LNCaP clone FGC (cell line): ENCODE measurements at regions not wholly inside any gene's neighbourhood (a gene's known extent, or its start where the extent isn't known, plus 50 kb on each side); places are given as distances from the start of the nearest gene placed in this dataset.

Experiments
- DNase-seq: peaks from one replicate; pipeline ENCODE4 v3.0.0-alpha.2; 2011; ENCODE audit warnings: low read depth
- H3K4me3 ChIP-seq: 2 replicates; pipeline ENCODE4 v1.5.1; 2011; ENCODE audit warnings: mild to moderate bottlenecking, low read depth, low read length, control low read depth
- TF ChIP-seq, protein P1 (sequence below): IDR thresholded peaks from 2 replicates; pipeline ENCODE4 v1.5.1; 2012; ENCODE audit warnings: mild to moderate bottlenecking; ENCODE audit not compliant: control insufficient read depth, insufficient read depth; ENCODE audit errors: extremely low read depth

DNA sequence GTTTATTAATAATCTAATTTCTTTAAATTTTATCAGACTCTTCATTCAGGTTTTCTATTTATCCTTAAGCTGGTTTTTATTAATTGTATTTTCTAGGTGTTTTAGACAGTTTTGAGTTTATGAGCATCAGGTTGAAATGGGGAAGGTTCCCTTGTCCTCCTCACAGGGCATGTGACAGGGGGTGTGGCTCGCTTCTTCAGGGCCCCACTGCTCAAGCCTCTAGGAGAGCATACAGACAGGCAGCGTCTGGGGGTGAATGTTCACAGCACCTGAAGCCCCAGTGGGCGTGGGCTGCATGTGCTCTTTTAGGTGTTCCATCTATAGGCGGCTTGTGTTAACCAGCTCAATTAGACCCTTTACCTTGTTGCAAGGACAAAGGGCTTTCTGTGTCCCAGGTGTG is 78.2 kb upstream of the RUFY1 start:
- TF ChIP-seq, protein P1, sequence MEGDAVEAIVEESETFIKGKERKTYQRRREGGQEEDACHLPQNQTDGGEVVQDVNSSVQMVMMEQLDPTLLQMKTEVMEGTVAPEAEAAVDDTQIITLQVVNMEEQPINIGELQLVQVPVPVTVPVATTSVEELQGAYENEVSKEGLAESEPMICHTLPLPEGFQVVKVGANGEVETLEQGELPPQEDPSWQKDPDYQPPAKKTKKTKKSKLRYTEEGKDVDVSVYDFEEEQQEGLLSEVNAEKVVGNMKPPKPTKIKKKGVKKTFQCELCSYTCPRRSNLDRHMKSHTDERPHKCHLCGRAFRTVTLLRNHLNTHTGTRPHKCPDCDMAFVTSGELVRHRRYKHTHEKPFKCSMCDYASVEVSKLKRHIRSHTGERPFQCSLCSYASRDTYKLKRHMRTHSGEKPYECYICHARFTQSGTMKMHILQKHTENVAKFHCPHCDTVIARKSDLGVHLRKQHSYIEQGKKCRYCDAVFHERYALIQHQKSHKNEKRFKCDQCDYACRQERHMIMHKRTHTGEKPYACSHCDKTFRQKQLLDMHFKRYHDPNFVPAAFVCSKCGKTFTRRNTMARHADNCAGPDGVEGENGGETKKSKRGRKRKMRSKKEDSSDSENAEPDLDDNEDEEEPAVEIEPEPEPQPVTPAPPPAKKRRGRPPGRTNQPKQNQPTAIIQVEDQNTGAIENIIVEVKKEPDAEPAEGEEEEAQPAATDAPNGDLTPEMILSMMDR: no peak
- no peak for DNase-seq

DNA sequence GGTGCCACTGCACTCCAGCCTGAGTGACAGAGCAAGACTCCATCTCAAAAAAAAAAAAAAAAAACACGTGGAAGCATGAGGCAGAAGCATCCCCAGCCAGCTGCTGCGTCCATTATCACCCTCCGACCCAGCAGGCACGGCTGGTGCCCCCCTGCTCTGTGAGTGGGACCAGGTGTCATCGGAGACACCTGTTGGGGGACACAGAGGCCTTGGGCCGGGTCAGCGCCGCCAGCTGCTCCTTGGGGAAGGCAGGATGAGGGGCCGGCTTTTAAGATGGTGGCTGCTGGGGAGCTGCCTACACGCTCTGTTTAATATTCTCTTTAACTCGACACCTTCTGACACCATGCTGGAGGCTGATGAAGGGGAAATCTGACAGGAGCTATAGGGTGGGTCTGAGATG is 80.2 kb upstream of the RUFY1 start:
- no peak for DNase-seq
- TF ChIP-seq, protein P1: no peak
- H3K4me3 ChIP-seq: no peak overlapping the region

More for the DNA sequence above, 78.2 kb upstream of the RUFY1 start:
- no peak overlapping the region for H3K4me3 ChIP-seq

DNA sequence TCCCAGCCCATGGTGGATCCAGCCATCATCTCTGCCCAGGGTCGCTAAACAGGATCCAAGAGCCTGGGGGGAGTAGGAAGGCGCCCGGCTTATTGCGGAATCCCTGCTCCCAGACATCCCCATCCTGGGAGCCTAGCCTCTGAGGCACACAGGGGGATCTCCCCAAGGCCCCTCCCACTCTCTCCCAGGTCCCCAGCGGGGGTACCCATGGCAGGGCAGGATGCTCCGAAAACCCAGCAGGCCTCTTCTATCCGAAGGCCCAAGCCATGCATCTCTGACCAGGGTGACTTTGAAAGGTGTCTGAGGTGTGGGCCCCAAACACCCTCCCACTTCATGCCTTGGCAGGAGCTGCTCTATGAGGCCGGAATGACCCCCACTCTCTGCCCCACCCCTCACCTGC is 81.7 kb upstream of the RUFY1 start:
- TF ChIP-seq, protein P1: no peak
- no peak for DNase-seq
- H3K4me3 ChIP-seq: no peak overlapping the region

DNA sequence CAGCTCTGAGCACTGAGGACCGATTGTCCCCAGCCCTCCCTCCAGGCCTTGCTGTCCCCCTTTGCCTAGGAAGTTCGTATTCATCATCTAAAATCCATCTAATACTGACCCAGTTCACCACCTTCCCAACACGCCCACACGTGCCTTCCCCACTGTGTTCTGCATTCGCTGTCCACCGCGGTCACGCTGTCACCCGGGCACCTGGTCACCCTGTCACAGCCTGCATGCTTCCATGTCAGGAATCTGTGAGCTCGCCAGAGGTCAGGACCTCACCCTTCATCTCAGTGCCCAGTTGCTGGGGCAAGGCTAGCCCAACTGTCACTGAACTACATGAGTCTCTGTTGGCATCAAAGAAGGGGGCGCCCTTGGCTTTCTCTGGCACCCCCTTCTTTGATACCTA is 82.9 kb upstream of the RUFY1 start:
- H3K4me3 ChIP-seq: no peak overlapping the region
- TF ChIP-seq, protein P1: no peak
- no peak for DNase-seq

DNA sequence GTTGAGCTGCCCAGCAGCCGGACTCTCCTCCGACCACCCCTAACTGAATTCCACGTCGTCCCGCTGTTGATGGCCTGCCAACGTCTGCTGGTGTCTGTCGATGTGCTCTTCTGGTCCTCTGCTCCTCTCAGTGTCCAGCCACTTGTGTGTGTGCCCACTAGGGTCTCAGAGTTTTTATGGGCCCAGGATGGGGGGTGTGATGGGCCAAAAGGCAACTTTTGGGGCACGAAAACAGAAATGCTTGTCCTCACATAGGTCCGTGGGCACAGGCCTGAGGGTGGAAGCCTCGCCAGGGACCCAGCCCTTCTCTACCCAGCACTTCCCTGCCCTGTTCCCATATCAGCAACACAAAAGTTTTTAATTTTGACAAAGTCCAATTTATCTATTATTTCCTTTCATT is 85.7 kb upstream of the RUFY1 start:
- no peak overlapping the region for H3K4me3 ChIP-seq
- no peak for DNase-seq
- TF ChIP-seq, protein P1: no peak

DNA sequence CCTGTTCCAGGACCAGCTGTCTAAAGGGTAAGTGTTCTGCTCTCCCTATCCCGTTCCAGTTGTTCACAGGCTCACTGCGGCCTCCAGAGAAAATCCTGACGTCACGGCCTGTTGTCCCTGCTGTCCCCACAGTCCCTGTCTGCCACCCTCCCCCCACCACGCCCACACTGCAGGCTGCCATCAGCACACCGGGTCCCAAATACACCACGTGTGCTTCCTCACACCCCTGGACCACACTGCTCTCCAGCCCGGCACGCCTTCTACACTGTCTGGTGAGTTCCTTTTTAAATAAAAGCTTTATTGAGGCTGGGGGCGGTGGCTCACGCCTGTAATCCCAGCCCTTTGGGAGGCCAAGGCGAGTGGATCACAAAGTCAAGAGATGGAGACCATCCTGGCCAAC is 88.3 kb upstream of the RUFY1 start:
- DNase-seq: no peak
- TF ChIP-seq, protein P1: no peak
- no peak overlapping the region for H3K4me3 ChIP-seq

DNA sequence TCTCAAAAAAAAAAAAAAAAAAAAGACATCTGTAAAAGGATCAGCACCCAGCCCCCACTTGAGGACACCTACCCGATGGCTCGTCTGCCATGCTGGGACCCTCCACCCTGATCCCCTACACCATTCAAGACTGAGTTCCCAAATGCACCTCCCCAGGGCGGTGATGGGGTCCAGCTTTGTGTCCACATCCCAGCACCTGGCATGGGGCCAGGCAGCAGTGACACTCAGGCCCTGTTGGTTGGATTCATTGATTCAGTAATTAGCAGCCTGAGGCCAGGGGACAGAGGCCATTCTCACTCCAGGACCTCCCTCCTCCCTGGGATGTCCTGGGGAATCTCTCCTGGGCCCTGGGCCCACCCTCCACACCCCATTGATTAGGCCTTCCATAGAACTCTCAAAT is 88.8 kb upstream of the RUFY1 start:
- TF ChIP-seq, protein P1: no peak
- DNase-seq: no peak
- H3K4me3 ChIP-seq: no peak overlapping the region
